Fibroblast of lung (primary cell): ENCODE measurements at regions not wholly inside any gene's neighbourhood (a gene's known extent, or its start where the extent isn't known, plus 50 kb on each side); places are given as distances from the start of the nearest gene placed in this dataset.
"Not testable (repeated sequence)": the region's sequence is repeated elsewhere in the genome, so short reads cannot be mapped to it uniquely, and the experiment has no call there.

ENCODE experiments used
- DNase-seq, 2 donors: peaks; one replicate each; pipeline versions ENCODE4 v3.0.0 to v3.0.0-alpha.2; 2010; ENCODE audit warnings: low read depth in 2 of 2
- H2AFZ ChIP-seq: 2 replicates; pipeline ENCODE4 v1.5.1; 2012; ENCODE audit warnings: low read length, control low read depth, inconsistent platforms
- H3K27ac ChIP-seq: 2 replicates; pipeline ENCODE4 v1.5.1; 2011; ENCODE audit warnings: low read length, control low read depth; ENCODE audit not compliant: insufficient read depth
- H3K27me3 ChIP-seq: 2 replicates; pipeline ENCODE4 v1.5.1; 2011; ENCODE audit warnings: mild to moderate bottlenecking, low read length; ENCODE audit not compliant: control insufficient read depth, insufficient read depth
- H3K36me3 ChIP-seq: 2 replicates; pipeline ENCODE4 v1.5.1; 2011; ENCODE audit warnings: low read length; ENCODE audit not compliant: control insufficient read depth, insufficient read depth
- H3K4me1 ChIP-seq: 2 replicates; pipeline ENCODE4 v1.5.1; 2011; ENCODE audit warnings: low read length; ENCODE audit not compliant: control insufficient read depth, insufficient read depth; ENCODE audit errors: extremely low read depth
- H3K4me2 ChIP-seq: 2 replicates; pipeline ENCODE4 v1.5.1; 2011; ENCODE audit warnings: low read length, control low read depth; ENCODE audit not compliant: insufficient read depth; ENCODE audit errors: extremely low read depth
- H3K4me3 ChIP-seq, 4 experiments: fragments of 200-600 bp in 1 of 4; sonication (generic) in 1 of 4; replicated peaks in 1 of 4; 2 replicates each; pipeline ENCODE4 v1.5.1; 2011 to 2016; ENCODE audit warnings: low read length in 4 of 4, low read depth in 3 of 4, mild to moderate bottlenecking in 3 of 4, control low read depth in 2 of 4, inconsistent platforms in 1 of 4, mixed read lengths in 1 of 4; ENCODE audit not compliant: insufficient read depth in 1 of 4; ENCODE audit errors: control extremely low read depth in 1 of 4
- H3K79me2 ChIP-seq: 2 replicates; pipeline ENCODE4 v1.5.1; 2012; ENCODE audit warnings: mild to moderate bottlenecking, low read length, inconsistent platforms; ENCODE audit not compliant: control insufficient read depth, insufficient read depth
- H3K9ac ChIP-seq: 2 replicates; pipeline ENCODE4 v1.5.1; 2011; ENCODE audit warnings: mild to moderate bottlenecking, low read length, control low read depth; ENCODE audit not compliant: insufficient read depth
- H3K9me3 ChIP-seq: 2 replicates; pipeline ENCODE4 v1.5.1; 2012; ENCODE audit warnings: low read depth, low read length; ENCODE audit not compliant: control insufficient read depth, insufficient read depth
- H4K20me1 ChIP-seq: 2 replicates; pipeline ENCODE4 v1.5.1; 2011; ENCODE audit warnings: low read length; ENCODE audit not compliant: control insufficient read depth, insufficient read depth; ENCODE audit errors: extremely low read depth
- CTCF ChIP-seq, 2 donors: IDR thresholded peaks in 1 of 2; conservative IDR thresholded peaks in 1 of 2; 1 replicate in 1 of 2; 2 replicates in 1 of 2; pipeline ENCODE4 v1.5.1; 2011 to 2012; ENCODE audit warnings: low read length in 2 of 2, control low read depth in 1 of 2, inconsistent platforms in 1 of 2, low read depth in 1 of 2, mild to moderate bottlenecking in 1 of 2
- EZH2 ChIP-seq: IDR thresholded peaks from 2 replicates; pipeline ENCODE4 v1.5.1; 2012; ENCODE audit warnings: low read length, control low read depth, mild to moderate bottlenecking; ENCODE audit errors: missing control alignments

- Histone ChIP-seq H3K4me1 (no peaks in the 10 kb centered on the region), H3K4me2 (no peak overlapping the region), H3K27ac (no peak overlapping the region), H3K4me3 (no peak overlapping the region), H3K79me2 (no peaks in the 10 kb centered on the region), H3K36me3 (no peaks in the 10 kb centered on the region), H3K9me3 (no peaks in the 10 kb centered on the region), H3K27me3 (no peaks in the 10 kb centered on the region), H3K9ac (no peak overlapping the region), H4K20me1 (no peaks in the 10 kb centered on the region), H2AFZ (no peak overlapping the region)
- DNase-seq: no peak
- TF ChIP-seq EZH2: no peak
- TF ChIP-seq CTCF (conservative IDR thresholded peaks at IDR 0.05 in 1 of 2, IDR thresholded peaks at IDR 0.05 in 1 of 2; ENCODE audit: low read depth in 1 of 2, low read length in 2 of 2): no peak
Observed at GRCh38 chr4:106793933-106794332, 242.2 kb downstream of the DKK2 start.

GRCh38 chr4:106775636-106776035 lies 260.5 kb downstream of the DKK2 start:
- Histone ChIP-seq H3K9ac (no peak overlapping the region), H3K79me2 (no peaks in the 10 kb centered on the region), H2AFZ (no peak overlapping the region), H3K9me3 (no peaks in the 10 kb centered on the region), H3K4me2 (no peak overlapping the region), H3K4me1 (no peaks in the 10 kb centered on the region), H3K27ac (no peak overlapping the region), H3K4me3 (no peak overlapping the region), H3K36me3 (no peaks in the 10 kb centered on the region), H4K20me1 (no peaks in the 10 kb centered on the region), H3K27me3 (no peaks in the 10 kb centered on the region)
- no peak for TF ChIP-seq CTCF (conservative IDR thresholded peaks at IDR 0.05 in 1 of 2, IDR thresholded peaks at IDR 0.05 in 1 of 2; ENCODE audit: low read depth in 1 of 2, low read length in 2 of 2)
- TF ChIP-seq EZH2: no peak
- no peak for DNase-seq

GRCh38 chr4:106774055-106774454 lies 262.1 kb downstream of the DKK2 start:
- not testable (repeated sequence) for H3K27ac ChIP-seq, H3K4me2 ChIP-seq, H2AFZ ChIP-seq, H3K4me1 ChIP-seq, H3K9ac ChIP-seq, DNase-seq, H3K27me3 ChIP-seq, H4K20me1 ChIP-seq, H3K4me3 ChIP-seq, H3K9me3 ChIP-seq, H3K79me2 ChIP-seq, H3K36me3 ChIP-seq
